HCT116 (cell line): ENCODE measurements at regions not wholly inside any gene's neighbourhood (a gene's known extent, or its start where the extent isn't known, plus 50 kb on each side); places are given as distances from the start of the nearest gene placed in this dataset.

Experiments
- CBX3 ChIP-seq: IDR thresholded peaks from 2 replicates; pipeline ENCODE4 v1.6.1; 2012; ENCODE audit warnings: low read depth
- EGR1 ChIP-seq: IDR thresholded peaks from 2 replicates; pipeline ENCODE4 v1.6.1; 2012; ENCODE audit warnings: low read depth
- EZH2 ChIP-seq: fragments of 200-600 bp; sonication (generic); IDR thresholded peaks from 2 replicates; pipeline ENCODE4 v1.6.1; 2017; ENCODE audit warnings: antibody characterized with exemption, mixed run types
- EZH2phosphoT487 ChIP-seq: fragments of 200-600 bp; IDR thresholded peaks from 2 replicates; pipeline ENCODE4 v1.6.1; 2018; ENCODE audit warnings: antibody characterized with exemption, borderline replicate concordance
- FOSL1 ChIP-seq: IDR thresholded peaks from 2 replicates; pipeline ENCODE4 v1.6.1; 2012; ENCODE audit warnings: low read depth
- POLR2A ChIP-seq: IDR thresholded peaks from 2 replicates; pipeline ENCODE4 v1.7.0; 2011; ENCODE audit warnings: borderline replicate concordance; ENCODE audit not compliant: insufficient read depth, insufficient read length; ENCODE audit errors: extremely low read depth
- POLR2AphosphoS5 ChIP-seq: IDR thresholded peaks from 2 replicates; pipeline ENCODE4 v1.6.1; 2011; ENCODE audit warnings: mild to moderate bottlenecking, low read depth, low read length, moderate library complexity
- SRF ChIP-seq: IDR thresholded peaks from 2 replicates; pipeline ENCODE4 v1.6.1; 2012; ENCODE audit warnings: low read depth
- TCF7L2 ChIP-seq: IDR thresholded peaks from 2 replicates; pipeline ENCODE4 v1.7.0; 2011; ENCODE audit warnings: borderline replicate concordance, inconsistent platforms; ENCODE audit not compliant: insufficient read depth, insufficient read length; ENCODE audit errors: extremely low read depth
- ZFX ChIP-seq: fragments of 450-650 bp; IDR thresholded peaks from 2 replicates; pipeline ENCODE4 v1.6.1; 2017
- TF ChIP-seq, protein P1 (sequence below), 3 experiments: fragments of 200-600 bp in 1 of 3; sonication (generic) in 1 of 3; IDR thresholded peaks in 2 of 3; conservative IDR thresholded peaks in 1 of 3; 2 replicates each; pipeline ENCODE4 v1.5.1; 2012 to 2017; ENCODE audit warnings: low read depth in 2 of 3, low read length in 2 of 3, antibody characterized with exemption in 1 of 3, borderline replicate concordance in 1 of 3, control low read depth in 1 of 3, mild to moderate bottlenecking in 1 of 3, mixed read lengths in 1 of 3, mixed run types in 1 of 3, moderate library complexity in 1 of 3; ENCODE audit not compliant: insufficient read depth in 1 of 3
- TF ChIP-seq, protein P2 (sequence below): IDR thresholded peaks from 2 replicates; pipeline ENCODE4 v1.6.1; 2012; ENCODE audit warnings: low read depth

DNA sequence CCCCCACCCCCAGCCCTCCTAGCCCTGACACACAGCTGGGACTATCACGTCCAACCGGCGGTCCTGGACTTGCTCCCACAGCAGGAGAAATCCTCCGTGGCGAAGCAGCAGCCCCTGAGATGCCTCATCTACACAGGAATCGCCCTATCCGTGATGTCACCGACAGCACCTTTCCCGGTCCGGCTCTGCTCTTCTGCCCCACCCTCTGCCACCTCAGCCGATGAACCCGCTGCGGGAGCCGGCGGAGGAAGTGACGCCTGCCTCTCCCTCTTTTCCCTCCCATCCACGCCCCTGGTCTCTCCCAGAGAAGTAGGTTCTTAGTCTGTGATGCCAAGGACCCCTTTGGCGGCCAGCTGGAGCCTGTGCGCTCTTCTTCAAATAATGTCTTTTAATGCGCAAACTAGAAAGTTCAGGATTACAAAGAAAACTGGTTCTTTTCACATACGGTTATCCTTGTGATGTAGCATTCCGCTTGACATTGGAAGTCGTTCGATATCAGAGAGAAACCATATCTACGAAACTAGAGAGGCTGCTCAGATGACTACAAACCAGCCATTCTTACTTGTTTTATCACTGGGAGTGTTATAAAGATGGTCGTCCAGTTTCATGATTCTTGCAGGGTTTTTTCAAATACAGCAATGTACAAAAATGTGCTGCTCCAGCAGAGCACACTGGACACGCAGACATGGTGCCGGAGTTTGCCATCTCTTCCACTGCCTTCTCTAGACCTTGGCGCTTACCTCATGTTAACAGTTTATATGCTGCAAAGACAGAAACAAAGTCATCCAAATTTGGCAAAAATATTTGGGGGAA is 120.3 kb downstream of the PPIAL4G start (continued):
- TF ChIP-seq, protein P1, sequence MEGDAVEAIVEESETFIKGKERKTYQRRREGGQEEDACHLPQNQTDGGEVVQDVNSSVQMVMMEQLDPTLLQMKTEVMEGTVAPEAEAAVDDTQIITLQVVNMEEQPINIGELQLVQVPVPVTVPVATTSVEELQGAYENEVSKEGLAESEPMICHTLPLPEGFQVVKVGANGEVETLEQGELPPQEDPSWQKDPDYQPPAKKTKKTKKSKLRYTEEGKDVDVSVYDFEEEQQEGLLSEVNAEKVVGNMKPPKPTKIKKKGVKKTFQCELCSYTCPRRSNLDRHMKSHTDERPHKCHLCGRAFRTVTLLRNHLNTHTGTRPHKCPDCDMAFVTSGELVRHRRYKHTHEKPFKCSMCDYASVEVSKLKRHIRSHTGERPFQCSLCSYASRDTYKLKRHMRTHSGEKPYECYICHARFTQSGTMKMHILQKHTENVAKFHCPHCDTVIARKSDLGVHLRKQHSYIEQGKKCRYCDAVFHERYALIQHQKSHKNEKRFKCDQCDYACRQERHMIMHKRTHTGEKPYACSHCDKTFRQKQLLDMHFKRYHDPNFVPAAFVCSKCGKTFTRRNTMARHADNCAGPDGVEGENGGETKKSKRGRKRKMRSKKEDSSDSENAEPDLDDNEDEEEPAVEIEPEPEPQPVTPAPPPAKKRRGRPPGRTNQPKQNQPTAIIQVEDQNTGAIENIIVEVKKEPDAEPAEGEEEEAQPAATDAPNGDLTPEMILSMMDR (IDR thresholded peaks at IDR 0.05 in 2 of 3, conservative IDR thresholded peaks at IDR 0.05 in 1 of 3; ENCODE audit: borderline replicate concordance in 1 of 3, insufficient read depth in 1 of 3, low read depth in 2 of 3, low read length in 2 of 3), result no peak
- TF ChIP-seq, protein P2, sequence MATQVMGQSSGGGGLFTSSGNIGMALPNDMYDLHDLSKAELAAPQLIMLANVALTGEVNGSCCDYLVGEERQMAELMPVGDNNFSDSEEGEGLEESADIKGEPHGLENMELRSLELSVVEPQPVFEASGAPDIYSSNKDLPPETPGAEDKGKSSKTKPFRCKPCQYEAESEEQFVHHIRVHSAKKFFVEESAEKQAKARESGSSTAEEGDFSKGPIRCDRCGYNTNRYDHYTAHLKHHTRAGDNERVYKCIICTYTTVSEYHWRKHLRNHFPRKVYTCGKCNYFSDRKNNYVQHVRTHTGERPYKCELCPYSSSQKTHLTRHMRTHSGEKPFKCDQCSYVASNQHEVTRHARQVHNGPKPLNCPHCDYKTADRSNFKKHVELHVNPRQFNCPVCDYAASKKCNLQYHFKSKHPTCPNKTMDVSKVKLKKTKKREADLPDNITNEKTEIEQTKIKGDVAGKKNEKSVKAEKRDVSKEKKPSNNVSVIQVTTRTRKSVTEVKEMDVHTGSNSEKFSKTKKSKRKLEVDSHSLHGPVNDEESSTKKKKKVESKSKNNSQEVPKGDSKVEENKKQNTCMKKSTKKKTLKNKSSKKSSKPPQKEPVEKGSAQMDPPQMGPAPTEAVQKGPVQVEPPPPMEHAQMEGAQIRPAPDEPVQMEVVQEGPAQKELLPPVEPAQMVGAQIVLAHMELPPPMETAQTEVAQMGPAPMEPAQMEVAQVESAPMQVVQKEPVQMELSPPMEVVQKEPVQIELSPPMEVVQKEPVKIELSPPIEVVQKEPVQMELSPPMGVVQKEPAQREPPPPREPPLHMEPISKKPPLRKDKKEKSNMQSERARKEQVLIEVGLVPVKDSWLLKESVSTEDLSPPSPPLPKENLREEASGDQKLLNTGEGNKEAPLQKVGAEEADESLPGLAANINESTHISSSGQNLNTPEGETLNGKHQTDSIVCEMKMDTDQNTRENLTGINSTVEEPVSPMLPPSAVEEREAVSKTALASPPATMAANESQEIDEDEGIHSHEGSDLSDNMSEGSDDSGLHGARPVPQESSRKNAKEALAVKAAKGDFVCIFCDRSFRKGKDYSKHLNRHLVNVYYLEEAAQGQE, result no peak
- TF ChIP-seq EGR1, result no peak; the same call in 1 of the 2 replicates
- TF ChIP-seq ZFX, result no peak
- no peak for TF ChIP-seq TCF7L2
- no peak for TF ChIP-seq POLR2A
- no peak; the same call in 1 of the 2 replicates for TF ChIP-seq POLR2AphosphoS5
- 0 out of 2 replicates have a peak, but pooled peaks have one; percentile 30 for TF ChIP-seq CBX3
- no peak for TF ChIP-seq EZH2phosphoT487
- TF ChIP-seq EZH2, result no peak
- no peak for TF ChIP-seq FOSL1
- TF ChIP-seq SRF, result no peak
